Epithelial cell of proximal tubule (primary cell): ENCODE measurements at regions not wholly inside any gene's neighbourhood (a gene's known extent, or its start where the extent isn't known, plus 50 kb on each side); places are given as distances from the start of the nearest gene placed in this dataset.
"Not testable (repeated sequence)": the region's sequence is repeated elsewhere in the genome, so short reads cannot be mapped to it uniquely, and the experiment has no call there.

ENCODE experiments used
- DNase-seq: peaks from one replicate; pipeline ENCODE4 v3.0.0-alpha.2; 2011; ENCODE audit warnings: low read depth
- H3K4me3 ChIP-seq: 2 replicates; pipeline ENCODE4 v1.5.1; 2011; ENCODE audit warnings: low read depth, mild to moderate bottlenecking, low read length
- TF ChIP-seq, protein P1 (sequence below): conservative IDR thresholded peaks from 2 replicates; pipeline ENCODE4 v1.5.1; 2012; ENCODE audit warnings: low read depth, mild to moderate bottlenecking, low read length

GRCh38 chr18:56286775-56287325 is 351.5 kb downstream of the TXNL1 start:
- H3K4me3 ChIP-seq = no peak overlapping the region
- TF ChIP-seq, protein P1, sequence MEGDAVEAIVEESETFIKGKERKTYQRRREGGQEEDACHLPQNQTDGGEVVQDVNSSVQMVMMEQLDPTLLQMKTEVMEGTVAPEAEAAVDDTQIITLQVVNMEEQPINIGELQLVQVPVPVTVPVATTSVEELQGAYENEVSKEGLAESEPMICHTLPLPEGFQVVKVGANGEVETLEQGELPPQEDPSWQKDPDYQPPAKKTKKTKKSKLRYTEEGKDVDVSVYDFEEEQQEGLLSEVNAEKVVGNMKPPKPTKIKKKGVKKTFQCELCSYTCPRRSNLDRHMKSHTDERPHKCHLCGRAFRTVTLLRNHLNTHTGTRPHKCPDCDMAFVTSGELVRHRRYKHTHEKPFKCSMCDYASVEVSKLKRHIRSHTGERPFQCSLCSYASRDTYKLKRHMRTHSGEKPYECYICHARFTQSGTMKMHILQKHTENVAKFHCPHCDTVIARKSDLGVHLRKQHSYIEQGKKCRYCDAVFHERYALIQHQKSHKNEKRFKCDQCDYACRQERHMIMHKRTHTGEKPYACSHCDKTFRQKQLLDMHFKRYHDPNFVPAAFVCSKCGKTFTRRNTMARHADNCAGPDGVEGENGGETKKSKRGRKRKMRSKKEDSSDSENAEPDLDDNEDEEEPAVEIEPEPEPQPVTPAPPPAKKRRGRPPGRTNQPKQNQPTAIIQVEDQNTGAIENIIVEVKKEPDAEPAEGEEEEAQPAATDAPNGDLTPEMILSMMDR = no peak
- DNase-seq = no peak

DNA sequence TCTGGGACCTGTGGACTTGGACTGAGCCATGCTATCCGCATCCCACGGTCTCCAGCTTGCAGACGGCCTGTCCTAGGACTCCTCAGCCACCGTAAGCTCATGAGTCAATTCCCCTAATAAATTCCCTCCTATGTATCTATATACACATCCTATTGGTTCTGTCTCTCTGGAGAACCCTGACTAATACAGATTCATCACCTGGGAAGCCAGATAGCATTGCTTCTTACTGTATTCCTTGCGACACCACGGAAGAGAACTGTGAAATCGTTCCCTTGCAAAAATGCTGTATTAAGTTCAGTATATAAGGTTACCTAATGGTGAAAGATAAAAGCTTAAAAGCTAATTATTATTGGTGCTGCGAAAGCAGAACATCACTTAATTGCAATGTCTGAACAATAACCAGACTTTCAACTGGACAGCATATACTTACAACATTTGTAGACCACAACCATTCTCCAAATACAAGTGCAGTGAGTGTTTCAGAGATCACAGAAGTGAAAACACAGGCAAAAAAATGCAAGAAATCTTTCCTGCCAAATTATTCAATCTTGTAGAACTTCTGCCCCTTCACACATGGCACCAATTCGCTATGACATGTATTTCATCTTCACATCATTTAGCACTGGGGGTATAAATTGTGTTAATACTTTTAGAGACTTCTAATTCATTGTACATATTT is 352.9 kb downstream of the TXNL1 start:
- TF ChIP-seq, protein P1 = no peak
- no peak overlapping the region for H3K4me3 ChIP-seq
- DNase-seq = no peak

DNA sequence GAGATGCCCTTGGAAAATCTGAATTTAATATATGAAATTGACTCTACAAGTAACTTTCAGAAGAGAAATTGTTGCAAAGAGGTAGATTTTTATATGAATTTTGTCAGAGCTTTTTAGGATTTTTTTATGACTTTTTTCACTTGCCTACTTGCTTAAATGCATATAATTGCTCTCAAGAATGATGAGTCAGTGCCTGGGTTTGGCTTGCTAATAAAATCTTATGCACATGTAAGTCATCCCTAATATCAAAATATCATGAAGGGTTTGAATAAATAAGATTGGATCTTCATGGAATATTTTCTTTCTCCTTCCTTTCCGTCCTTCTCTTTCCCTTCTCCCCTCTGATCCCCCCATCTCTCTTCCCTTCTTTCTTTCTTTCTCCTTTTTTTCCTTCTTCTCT is 354.1 kb downstream of the TXNL1 start:
- TF ChIP-seq, protein P1 = no peak
- no peak overlapping the region for H3K4me3 ChIP-seq
- no peak for DNase-seq

- H3K4me3 ChIP-seq = no peak overlapping the region
- TF ChIP-seq, protein P1 = no peak
- no peak for DNase-seq
Measured at GRCh38 chr18:56283316-56283715, 355.1 kb downstream of the TXNL1 start.

GRCh38 chr18:56282234-56283104 is 355.9 kb downstream of the TXNL1 start:
- H3K4me3 ChIP-seq = no peak overlapping the region
- TF ChIP-seq, protein P1 = no peak
- DNase-seq = no peak

- DNase-seq = not testable (repeated sequence)
Measured at GRCh38 chr18:56279816-56280215, 358.6 kb downstream of the TXNL1 start.

GRCh38 chr18:56278421-56279003 is 359.9 kb downstream of the TXNL1 start:
- TF ChIP-seq, protein P1 = no peak
- no peak overlapping the region for H3K4me3 ChIP-seq
- DNase-seq = no peak

More at GRCh38 chr18:56279816-56280215, 358.6 kb downstream of the TXNL1 start:
- not testable (repeated sequence) for H3K4me3 ChIP-seq
